ENCODE measurements at regions not wholly inside any gene's neighbourhood (a gene's known extent, or its start where the extent isn't known, plus 50 kb on each side); places are given as distances from the start of the nearest gene placed in this dataset.

GRCh38 chr16:86189934-86190333, 291.0 kb downstream of the IRF8 start:
- intact Hi-C loops (cut with DNase I; ENCODE audit: low total_unique reads): no loop called here
- no peak for TF ChIP-seq POLR2A (IDR thresholded peaks at IDR 0.05)
- TF ChIP-seq, protein P1, sequence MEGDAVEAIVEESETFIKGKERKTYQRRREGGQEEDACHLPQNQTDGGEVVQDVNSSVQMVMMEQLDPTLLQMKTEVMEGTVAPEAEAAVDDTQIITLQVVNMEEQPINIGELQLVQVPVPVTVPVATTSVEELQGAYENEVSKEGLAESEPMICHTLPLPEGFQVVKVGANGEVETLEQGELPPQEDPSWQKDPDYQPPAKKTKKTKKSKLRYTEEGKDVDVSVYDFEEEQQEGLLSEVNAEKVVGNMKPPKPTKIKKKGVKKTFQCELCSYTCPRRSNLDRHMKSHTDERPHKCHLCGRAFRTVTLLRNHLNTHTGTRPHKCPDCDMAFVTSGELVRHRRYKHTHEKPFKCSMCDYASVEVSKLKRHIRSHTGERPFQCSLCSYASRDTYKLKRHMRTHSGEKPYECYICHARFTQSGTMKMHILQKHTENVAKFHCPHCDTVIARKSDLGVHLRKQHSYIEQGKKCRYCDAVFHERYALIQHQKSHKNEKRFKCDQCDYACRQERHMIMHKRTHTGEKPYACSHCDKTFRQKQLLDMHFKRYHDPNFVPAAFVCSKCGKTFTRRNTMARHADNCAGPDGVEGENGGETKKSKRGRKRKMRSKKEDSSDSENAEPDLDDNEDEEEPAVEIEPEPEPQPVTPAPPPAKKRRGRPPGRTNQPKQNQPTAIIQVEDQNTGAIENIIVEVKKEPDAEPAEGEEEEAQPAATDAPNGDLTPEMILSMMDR (IDR thresholded peaks at IDR 0.05): no peak
- Histone ChIP-seq H3K4me3 (no peak overlapping the region), H3K27ac (no peak overlapping the region), H3K9me3 (no peaks in the 10 kb centered on the region), H3K27me3 (no peaks in the 10 kb centered on the region), H3K4me1 (no peaks in the 10 kb centered on the region), H3K36me3 (ENCODE audit: low read depth, missing control alignments) (no peaks in the 10 kb centered on the region)
- WGBS, 2 donors: 69 to 71% methylated on average over 4 of the region's 4 CpGs
- no peak for DNase-seq

DNA sequence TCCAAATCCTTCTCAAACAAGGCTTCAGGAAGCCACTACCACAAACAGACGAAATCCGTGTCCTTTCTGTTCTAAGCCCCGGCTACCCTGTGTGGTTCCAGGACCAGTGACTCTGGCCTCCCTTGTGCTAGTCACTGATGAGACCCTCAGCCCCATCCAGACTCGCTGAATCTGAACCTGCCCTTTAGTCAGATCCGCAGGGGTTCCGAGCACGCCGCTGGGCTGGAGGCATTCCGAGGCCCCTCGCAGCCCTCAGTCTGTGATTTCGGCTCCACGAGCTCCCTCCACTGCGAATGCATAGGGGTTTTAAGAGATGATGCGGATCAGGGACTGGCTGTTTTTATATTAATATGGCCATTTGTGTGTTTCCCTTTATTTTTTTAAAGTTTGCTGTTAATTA, 292.7 kb downstream of the IRF8 start:
- no peak for DNase-seq

GRCh38 chr16:86193528-86194193, 294.7 kb downstream of the IRF8 start:
- no peak overlapping the region for H3K4me3 ChIP-seq
- intact Hi-C loops (cut with DNase I; ENCODE audit: low total_unique reads): no loop called here
- H3K4me1 ChIP-seq: no peaks in the 10 kb centered on the region
- no peak for DNase-seq
- H3K27ac ChIP-seq: no peak overlapping the region
- H3K36me3 ChIP-seq (ENCODE audit: low read depth, missing control alignments): no peaks in the 10 kb centered on the region
- TF ChIP-seq, protein P1 (IDR thresholded peaks at IDR 0.05): no peak
- TF ChIP-seq POLR2A (IDR thresholded peaks at IDR 0.05): no peak
- WGBS, 2 donors: 89 to 94% methylated on average over 7 to 15 of the region's 15 CpGs
- H3K27me3 ChIP-seq: no peaks in the 10 kb centered on the region
- H3K9me3 ChIP-seq: no peaks in the 10 kb centered on the region

More for the DNA sequence above, 292.7 kb downstream of the IRF8 start:
- H3K9me3 ChIP-seq: no peaks in the 10 kb centered on the region
- no peak overlapping the region for H3K4me3 ChIP-seq
- H3K27ac ChIP-seq: no peak overlapping the region
- WGBS, 2 donors: 57 to 80% methylated on average over 13 to 14 of the region's 14 CpGs
- no peaks in the 10 kb centered on the region for H3K36me3 ChIP-seq (ENCODE audit: low read depth, missing control alignments)
- no peak for TF ChIP-seq POLR2A (IDR thresholded peaks at IDR 0.05)
- TF ChIP-seq, protein P1 (IDR thresholded peaks at IDR 0.05): no peak
- intact Hi-C loops (cut with DNase I; ENCODE audit: low total_unique reads): no loop called here
- H3K27me3 ChIP-seq: no peaks in the 10 kb centered on the region
- no peaks in the 10 kb centered on the region for H3K4me1 ChIP-seq

DNA sequence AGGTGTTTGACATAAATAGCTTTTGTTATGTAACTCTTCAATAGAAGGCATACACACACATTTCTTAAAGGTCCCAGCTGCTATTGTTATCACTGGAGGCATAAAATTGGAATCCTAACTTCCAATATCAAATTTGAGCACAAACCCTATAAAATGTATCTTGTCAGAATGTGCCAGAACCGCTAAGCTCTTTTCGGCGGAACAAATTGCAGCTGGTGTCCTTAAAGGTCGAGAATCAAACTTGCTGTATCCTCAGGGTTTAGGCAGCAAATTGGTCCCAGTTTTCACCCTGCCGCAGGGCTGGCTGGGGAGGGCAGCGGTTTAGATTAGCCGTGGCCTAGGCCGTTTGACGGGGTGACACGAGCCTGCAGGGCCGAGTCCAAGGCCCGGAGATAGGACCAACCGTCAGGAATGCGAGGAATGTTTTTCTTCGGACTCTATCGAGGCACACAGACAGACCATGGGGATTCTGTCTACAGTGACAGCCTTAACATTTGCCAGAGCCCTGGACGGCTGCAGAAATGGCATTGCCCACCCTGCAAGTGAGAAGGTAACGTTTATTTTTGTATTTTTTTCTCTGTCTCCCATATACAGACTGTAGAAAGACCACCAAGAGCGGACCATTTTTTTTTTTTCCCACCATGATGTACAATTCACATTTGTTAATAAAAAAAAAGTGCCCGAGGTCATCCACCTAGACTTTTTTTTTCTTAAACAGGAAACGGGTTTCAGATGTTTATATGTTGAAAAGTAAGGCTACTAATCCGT, 297.1 kb downstream of the IRF8 start:
- H3K4me3 ChIP-seq: no peak overlapping the region
- 29 to 51% methylated on average over 22 of the region's 22 CpGs for WGBS, 2 donors

More for the DNA sequence above, 297.1 kb downstream of the IRF8 start:
- TF ChIP-seq, protein P1 (IDR thresholded peaks at IDR 0.05): no peak
- TF ChIP-seq POLR2A (IDR thresholded peaks at IDR 0.05): no peak
- Histone ChIP-seq H3K36me3 (ENCODE audit: low read depth, missing control alignments) (no peaks in the 10 kb centered on the region), H3K27me3 (no peaks in the 10 kb centered on the region), H3K9me3 (no peaks in the 10 kb centered on the region), H3K27ac (no peak overlapping the region), H3K4me1 (no peaks in the 10 kb centered on the region)
- intact Hi-C loops (cut with DNase I; ENCODE audit: low total_unique reads): no loop called here
- no peak for DNase-seq

Data from testis (tissue), 2 donors.